ENCODE measurements at regions not wholly inside any gene's neighbourhood (a gene's known extent, or its start where the extent isn't known, plus 50 kb on each side); places are given as distances from the start of the nearest gene placed in this dataset.

GRCh38 chr10:31152421-31153135 lies 120.9 kb upstream of the ZNF438 start:
- TF ChIP-seq, protein P1, sequence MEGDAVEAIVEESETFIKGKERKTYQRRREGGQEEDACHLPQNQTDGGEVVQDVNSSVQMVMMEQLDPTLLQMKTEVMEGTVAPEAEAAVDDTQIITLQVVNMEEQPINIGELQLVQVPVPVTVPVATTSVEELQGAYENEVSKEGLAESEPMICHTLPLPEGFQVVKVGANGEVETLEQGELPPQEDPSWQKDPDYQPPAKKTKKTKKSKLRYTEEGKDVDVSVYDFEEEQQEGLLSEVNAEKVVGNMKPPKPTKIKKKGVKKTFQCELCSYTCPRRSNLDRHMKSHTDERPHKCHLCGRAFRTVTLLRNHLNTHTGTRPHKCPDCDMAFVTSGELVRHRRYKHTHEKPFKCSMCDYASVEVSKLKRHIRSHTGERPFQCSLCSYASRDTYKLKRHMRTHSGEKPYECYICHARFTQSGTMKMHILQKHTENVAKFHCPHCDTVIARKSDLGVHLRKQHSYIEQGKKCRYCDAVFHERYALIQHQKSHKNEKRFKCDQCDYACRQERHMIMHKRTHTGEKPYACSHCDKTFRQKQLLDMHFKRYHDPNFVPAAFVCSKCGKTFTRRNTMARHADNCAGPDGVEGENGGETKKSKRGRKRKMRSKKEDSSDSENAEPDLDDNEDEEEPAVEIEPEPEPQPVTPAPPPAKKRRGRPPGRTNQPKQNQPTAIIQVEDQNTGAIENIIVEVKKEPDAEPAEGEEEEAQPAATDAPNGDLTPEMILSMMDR (IDR thresholded peaks at IDR 0.05): no peak
- no peak for TF ChIP-seq POLR2A (IDR thresholded peaks at IDR 0.05)

All from adrenal gland (tissue), 5 donors.